HepG2 (cell line): ENCODE measurements at regions not wholly inside any gene's neighbourhood (a gene's known extent, or its start where the extent isn't known, plus 50 kb on each side); places are given as distances from the start of the nearest gene placed in this dataset.

ENCODE experiments used
- ARID3A ChIP-seq: IDR thresholded peaks from 2 replicates; pipeline ENCODE4 v1.6.1; 2012; ENCODE audit warnings: low read depth, low read length, improper control_type of control experiment
- GRHL1 ChIP-seq: sonication (generic); formaldehyde crosslinking; conservative IDR thresholded peaks from 2 replicates; pipeline ENCODE4 v1.8.0; 2022; ENCODE audit warnings: missing genetic modification reagents
- GZF1 ChIP-seq: sonication (generic); formaldehyde crosslinking; IDR thresholded peaks from 2 replicates; pipeline ENCODE4 v1.5.1; 2020; ENCODE audit warnings: mild to moderate bottlenecking, missing genetic modification reagents
- HNF1A ChIP-seq, 2 experiments: sonication (generic) in 1 of 2; formaldehyde crosslinking in 1 of 2; IDR thresholded peaks; 2 replicates each; pipeline versions ENCODE4 v1.4.0 to v1.6.1; 2016 to 2020; ENCODE audit warnings: borderline replicate concordance in 1 of 2, low read depth in 1 of 2, mild to moderate bottlenecking in 1 of 2, missing genetic modification reagents in 1 of 2
- IRF9 ChIP-seq: sonication (generic); formaldehyde crosslinking; IDR thresholded peaks from 2 replicates; pipeline ENCODE4 v1.8.0; 2022; ENCODE audit warnings: missing genetic modification reagents, mild to moderate bottlenecking, borderline replicate concordance
- ISL2 ChIP-seq: sonication (generic); formaldehyde crosslinking; IDR thresholded peaks from 2 replicates; pipeline ENCODE4 v1.5.0; 2020; ENCODE audit warnings: missing genetic modification reagents
- KAT7 ChIP-seq: IDR thresholded peaks from 2 replicates; pipeline ENCODE4 v1.6.1; 2018; ENCODE audit warnings: borderline replicate concordance, missing compliant biosample characterization
- MIER3 ChIP-seq: IDR thresholded peaks from 2 replicates; pipeline ENCODE4 v1.6.1; 2016; ENCODE audit warnings: missing compliant biosample characterization, borderline replicate concordance
- SIN3B ChIP-seq: fragments of 150-350 bp; IDR thresholded peaks from 2 replicates; pipeline ENCODE4 v1.6.1; 2014; ENCODE audit warnings: low read length
- SRF ChIP-seq: IDR thresholded peaks from 2 replicates; pipeline ENCODE4 v1.6.1; 2011; ENCODE audit warnings: mild to moderate bottlenecking, low read depth, low read length, moderate library complexity
- SSRP1 ChIP-seq: IDR thresholded peaks from 2 replicates; pipeline ENCODE4 v1.6.1; 2016; ENCODE audit warnings: control low read depth
- TCF7 ChIP-seq: sonication (generic); IDR thresholded peaks from 2 replicates; pipeline ENCODE4 v1.6.1; 2016; ENCODE audit warnings: antibody characterized with exemption, low read depth
- TFE3 ChIP-seq: IDR thresholded peaks from 2 replicates; pipeline ENCODE4 v1.6.1; 2016
- ZKSCAN5 ChIP-seq: sonication (generic); formaldehyde crosslinking; IDR thresholded peaks from 2 replicates; pipeline ENCODE4 v1.5.1; 2020; ENCODE audit warnings: mild to moderate bottlenecking, missing genetic modification reagents
- ZMAT3 ChIP-seq: sonication (generic); formaldehyde crosslinking; conservative IDR thresholded peaks from 2 replicates; pipeline ENCODE4 v1.7.0; 2021; ENCODE audit warnings: missing genetic modification reagents
- ZNF775 ChIP-seq: sonication (generic); formaldehyde crosslinking; IDR thresholded peaks from 2 replicates; pipeline ENCODE4 v1.4.0; 2020; ENCODE audit warnings: missing genetic modification reagents, mild to moderate bottlenecking, moderate library complexity, borderline replicate concordance
- ZUFSP ChIP-seq: sonication (generic); formaldehyde crosslinking; IDR thresholded peaks from 2 replicates; pipeline ENCODE4 v1.9.0; 2021; ENCODE audit warnings: missing genetic modification reagents, mild to moderate bottlenecking, borderline replicate concordance

- TF ChIP-seq SSRP1 (CRISPR knock-in tag) (no peak), ZMAT3 (CRISPR knock-in tag) (no peak; the same call in 1 of the 2 replicates), HNF1A (IDR thresholded peaks at IDR 0.05; ENCODE audit: low read depth) (no peak), HNF1A (CRISPR knock-in tag; IDR thresholded peaks at IDR 0.05; ENCODE audit: borderline replicate concordance) (no peak; the same call in 1 of the 2 replicates), GZF1 (CRISPR knock-in tag) (no peak), ZKSCAN5 (CRISPR knock-in tag) (no peak; the same call in 1 of the 2 replicates), SRF (no peak), TCF7 (peak; percentile 84), TFE3 (CRISPR knock-in tag) (peak; percentile 82), ISL2 (CRISPR knock-in tag) (0 out of 2 replicates have a peak, but pooled peaks have one; percentile 5), KAT7 (CRISPR knock-in tag) (no peak), ARID3A (no peak), SIN3B (no peak), ZNF775 (CRISPR knock-in tag) (peak; percentile 44; the same call in 1 of the 2 replicates), GRHL1 (CRISPR knock-in tag) (no peak), ZUFSP (CRISPR knock-in tag) (no peak), MIER3 (CRISPR knock-in tag) (peak; percentile 58; the same call in 1 of the 2 replicates), IRF9 (CRISPR knock-in tag) (no peak)
Observed at GRCh38 chr21:39020751-39021477, 162.3 kb downstream of the PSMG1 start (continued).
